GM12878 (cell line): ENCODE measurements at regions not wholly inside any gene's neighbourhood (a gene's known extent, or its start where the extent isn't known, plus 50 kb on each side); places are given as distances from the start of the nearest gene placed in this dataset.

Source experiments
- ATAC-seq: fragments of 200-7000 bp; cut with Tn5 transposase; 3 replicates; pipeline ENCODE4 v1.9.1; 2020; ENCODE audit warnings: mild to moderate bottlenecking, moderate library complexity
- BruUV-seq: library from RNA; stranded (reverse); fragments of 400-500 nt; replicated peaks from 2 replicates; lab custom pipeline; 2021; lab: Mats Ljungman, UMichigan
- CTCF ChIA-PET: fragments of 300-600 bp; sonication (Branson Sonifier 250); formaldehyde crosslinking; extraction: SDS; loops from one replicate; lab custom pipeline; 2021; ENCODE audit warnings: inconsistent platforms; lab: Yijun Ruan, JAX
- POLR2A ChIA-PET: fragments of 350-600 bp; formaldehyde crosslinking; extraction: SDS; loops from one replicate; lab custom pipeline; 2021; ENCODE audit warnings: inconsistent platforms; lab: Charles Lee
- RAD21 ChIA-PET: fragments of 300-600 bp; sonication (Branson Sonifier 250); formaldehyde crosslinking; loops from one replicate; lab custom pipeline; 2023; ENCODE audit warnings: antibody characterized with exemption; ENCODE audit not compliant: unreplicated experiment; lab: Charles Lee
- SMC1A ChIA-PET: fragments of 300-600 bp; sonication (Branson Sonifier 250); formaldehyde crosslinking; loops from one replicate; lab custom pipeline; 2023; ENCODE audit not compliant: unreplicated experiment, uncharacterized antibody; lab: Charles Lee
- DNase-seq: peaks from one replicate; pipeline ENCODE4 v3.0.0-alpha.2; 2011; ENCODE audit warnings: low read depth, low spot score
- FAIRE-seq: peaks from 3 replicates; lab custom pipeline; 2011; peaks lifted over from hg19 to GRCh38; lab: Jason Lieb, UNC
- H2AFZ ChIP-seq: 2 replicates; pipeline ENCODE4 v1.6.0; 2011; ENCODE audit warnings: low read depth, low read length, control low read depth; ENCODE audit not compliant: control insufficient read depth
- H3K27ac ChIP-seq: 2 replicates; pipeline ENCODE4 v1.5.1; 2011; ENCODE audit warnings: control low read depth; ENCODE audit not compliant: control insufficient read depth, insufficient read depth
- H3K27me3 ChIP-seq, 2 experiments: replicated peaks in 1 of 2; 2 replicates each; pipeline versions ENCODE4 v1.6.0 to v1.6.1; 2011; ENCODE audit warnings: low read length in 1 of 2; ENCODE audit not compliant: control insufficient read depth in 2 of 2, insufficient read depth in 2 of 2
- H3K36me3 ChIP-seq, 2 experiments: 2 replicates each; pipeline ENCODE4 v1.5.1; 2011; ENCODE audit warnings: low read length in 1 of 2; ENCODE audit not compliant: control insufficient read depth in 2 of 2, insufficient read depth in 2 of 2
- H3K4me1 ChIP-seq: 2 replicates; pipeline ENCODE4 v1.6.1; 2011; ENCODE audit warnings: mild to moderate bottlenecking, low read length, moderate library complexity, mixed read lengths; ENCODE audit not compliant: control insufficient read depth, insufficient read depth
- H3K4me2 ChIP-seq: 2 replicates; pipeline ENCODE4 v1.6.0; 2011; ENCODE audit warnings: control low read depth; ENCODE audit not compliant: control insufficient read depth, insufficient read depth
- H3K4me3 ChIP-seq: fragments of 200-600 bp; sonication (generic); 2 replicates; pipeline ENCODE4 v1.5.1; 2016
- H3K79me2 ChIP-seq: 2 replicates; pipeline ENCODE4 v1.6.0; 2011; ENCODE audit warnings: low read length; ENCODE audit not compliant: control insufficient read depth, insufficient read depth
- H3K9ac ChIP-seq: 2 replicates; pipeline ENCODE4 v1.8.0; 2011; ENCODE audit warnings: low read length, control low read depth, mixed read lengths; ENCODE audit not compliant: control insufficient read depth, insufficient read depth
- H3K9me3 ChIP-seq: replicated peaks from 3 replicates; pipeline ENCODE4 v1.5.1; 2011; ENCODE audit warnings: mild to moderate bottlenecking, low read length; ENCODE audit not compliant: control insufficient read depth, insufficient read depth
- H4K20me1 ChIP-seq: 2 replicates; pipeline ENCODE4 v1.6.0; 2011; ENCODE audit not compliant: control insufficient read depth, insufficient read depth
- BACH1 ChIP-seq: fragments of 450-650 bp; IDR thresholded peaks from 2 replicates; pipeline ENCODE4 v1.6.1; 2017; ENCODE audit warnings: mild to moderate bottlenecking, borderline replicate concordance
- CHD4 ChIP-seq: fragments of 200-600 bp; sonication (generic); IDR thresholded peaks from 2 replicates; pipeline ENCODE4 v1.6.1; 2016; ENCODE audit warnings: mild to moderate bottlenecking
- CTCF ChIP-seq, 3 experiments: IDR thresholded peaks in 2 of 3; conservative IDR thresholded peaks in 1 of 3; 2 replicates each; pipeline ENCODE4 v1.5.1; 2011; ENCODE audit warnings: low read depth in 3 of 3, low read length in 3 of 3, mild to moderate bottlenecking in 3 of 3, control low read depth in 2 of 3, moderate library complexity in 2 of 3, inconsistent platforms in 1 of 3, mixed read lengths in 1 of 3; ENCODE audit not compliant: control insufficient read depth in 2 of 3, insufficient read depth in 1 of 3; ENCODE audit errors: extremely low read depth in 1 of 3
- IRF3 ChIP-seq: fragments of 450-650 bp; IDR thresholded peaks from 2 replicates; pipeline ENCODE4 v1.6.1; 2014; ENCODE audit warnings: mild to moderate bottlenecking
- IRF4 ChIP-seq: IDR thresholded peaks from 2 replicates; pipeline ENCODE4 v1.6.1; 2011; ENCODE audit warnings: low read depth, low read length
- IRF5 ChIP-seq: fragments of 450-650 bp; IDR thresholded peaks from 2 replicates; pipeline ENCODE4 v1.6.1; 2017; ENCODE audit warnings: borderline replicate concordance
- JUND ChIP-seq: IDR thresholded peaks from 2 replicates; pipeline ENCODE4 v1.6.1; 2012; ENCODE audit warnings: low read depth, mild to moderate bottlenecking, low read length, improper control_type of control experiment, moderate library complexity
- MYB ChIP-seq: fragments of 150-350 bp; IDR thresholded peaks from 2 replicates; pipeline ENCODE4 v1.6.1; 2014; ENCODE audit warnings: mild to moderate bottlenecking, low read depth, low read length, borderline replicate concordance
- PBX3 ChIP-seq: IDR thresholded peaks from 2 replicates; pipeline ENCODE4 v1.6.1; 2011; ENCODE audit warnings: mild to moderate bottlenecking, low read depth, low read length, moderate library complexity; ENCODE audit not compliant: insufficient replicate concordance
- PML ChIP-seq: IDR thresholded peaks from 2 replicates; pipeline ENCODE4 v1.6.1; 2012; ENCODE audit warnings: low read length, inconsistent platforms
- SMC3 ChIP-seq: IDR thresholded peaks from 2 replicates; pipeline ENCODE4 v1.6.1; 2011; ENCODE audit warnings: low read length, improper control_type of control experiment, borderline replicate concordance
- WGBS: methylation state at CpG from one replicate; pipeline ENCODE4 v1.1.6; 2016; ENCODE audit warnings: low lambda C conversion rate; ENCODE audit not compliant: insufficient replicate concordance, insufficient coverage; ENCODE audit errors: missing lambda C conversion rate; 5-methylcytosine and 5-hydroxymethylcytosine counted together
- in situ Hi-C: fragments of 300-500 bp; cut with MboI; formaldehyde crosslinking; loops from 9 replicates; pipeline ENCODE4 v1.14.3; 2018; ENCODE audit warnings: mixed read lengths
- intact Hi-C: fragments of 100-400 bp; cut with micrococcal nuclease; formaldehyde crosslinking; loops from one replicate; pipeline ENCODE4 v1.14.2; 2022; ENCODE audit not compliant: unreplicated experiment

- ChIA-PET SMC1A (no interaction called here), POLR2A (no interaction called here), CTCF (interaction anchor here (0.9 kb wide), 1 partner anchor 17 kb away, joined by 3 read pairs; no protein-coding TSS in a partner anchor), RAD21 (no interaction called here)
- no peak overlapping the region for H3K4me3 ChIP-seq
- in situ Hi-C loops (no loop called here), intact Hi-C loops (no loop called here)
- no peak overlapping the region for H3K4me2 ChIP-seq
- WGBS = 61% methylated on average over 3 of the region's 3 CpGs
- no peak for DNase-seq
- H3K79me2 ChIP-seq = no peaks in the 10 kb centered on the region
- H3K4me1 ChIP-seq = peaks cover 3% of the 10 kb centered on the region
- H3K27me3 ChIP-seq = no peaks in the 10 kb centered on the region
- H3K9ac ChIP-seq = no peak overlapping the region
- H3K36me3 ChIP-seq = no peaks in the 10 kb centered on the region
- BruUV-seq = no TSS peak
- no peak for FAIRE-seq
- no peak overlapping the region for H3K27ac ChIP-seq
- no peaks in the 10 kb centered on the region for H3K9me3 ChIP-seq
- no peak overlapping the region for H2AFZ ChIP-seq
- no peaks in the 10 kb centered on the region for H4K20me1 ChIP-seq
- TF ChIP-seq MYB = no peak
- no peak for TF ChIP-seq IRF4
- no peak for TF ChIP-seq CHD4
- TF ChIP-seq PML = no peak
- no peak for TF ChIP-seq BACH1
- TF ChIP-seq PBX3 = no peak
- TF ChIP-seq, all 136 proteins: peak for 0
- no peak for ATAC-seq
Observed at GRCh38 chr11:134591338-134591737, 179.3 kb upstream of the B3GAT1 start.

GRCh38 chr11:134589129-134589528, 177.1 kb upstream of the B3GAT1 start:
- Histone ChIP-seq H3K27me3 (no peaks in the 10 kb centered on the region), H3K4me1 (peaks cover 4% of the 10 kb centered on the region), H3K9me3 (no peaks in the 10 kb centered on the region), H3K9ac (no peak overlapping the region), H3K27ac (no peak overlapping the region), H3K4me2 (no peak overlapping the region), H4K20me1 (no peaks in the 10 kb centered on the region), H3K4me3 (no peak overlapping the region), H3K79me2 (no peaks in the 10 kb centered on the region), H2AFZ (no peak overlapping the region), H3K36me3 (no peaks in the 10 kb centered on the region)
- no peak for FAIRE-seq
- ATAC-seq = no peak
- in situ Hi-C loops = no loop called here
- intact Hi-C loops = no loop called here
- no peak for DNase-seq
- POLR2A ChIA-PET = no interaction called here
- RAD21 ChIA-PET = no interaction called here
- CTCF ChIA-PET = no interaction called here
- no TSS peak for BruUV-seq
- SMC1A ChIA-PET = no interaction called here
- 37% methylated on average over 5 of the region's 5 CpGs for WGBS
- TF ChIP-seq JUND (no peak), SMC3 (no peak), IRF3 (no peak), CTCF (IDR thresholded peaks at IDR 0.05 in 2 of 3, conservative IDR thresholded peaks at IDR 0.05 in 1 of 3; ENCODE audit: control insufficient read depth in 2 of 3, extremely low read depth in 1 of 3, insufficient read depth in 1 of 3, low read depth in 3 of 3, low read length in 3 of 3) (no peak), IRF5 (no peak)
